Endothelial cell of umbilical vein (primary cell): ENCODE measurements at regions not wholly inside any gene's neighbourhood (a gene's known extent, or its start where the extent isn't known, plus 50 kb on each side); places are given as distances from the start of the nearest gene placed in this dataset.

Experiments
- MYC ChIP-seq: IDR thresholded peaks from one replicate; pipeline ENCODE4 v1.6.1; 2011; ENCODE audit warnings: mild to moderate bottlenecking, low read depth, low read length
- POLR2AphosphoS5 ChIP-seq: IDR thresholded peaks from 2 replicates; pipeline ENCODE4 v1.6.1; 2012; ENCODE audit warnings: low read depth, mild to moderate bottlenecking, control low read depth, low read length, moderate library complexity; ENCODE audit not compliant: insufficient read depth
- TF ChIP-seq, protein P1 (sequence below): IDR thresholded peaks from 2 replicates; pipeline ENCODE4 v1.6.1; 2011; ENCODE audit not compliant: insufficient read depth, insufficient read length

DNA sequence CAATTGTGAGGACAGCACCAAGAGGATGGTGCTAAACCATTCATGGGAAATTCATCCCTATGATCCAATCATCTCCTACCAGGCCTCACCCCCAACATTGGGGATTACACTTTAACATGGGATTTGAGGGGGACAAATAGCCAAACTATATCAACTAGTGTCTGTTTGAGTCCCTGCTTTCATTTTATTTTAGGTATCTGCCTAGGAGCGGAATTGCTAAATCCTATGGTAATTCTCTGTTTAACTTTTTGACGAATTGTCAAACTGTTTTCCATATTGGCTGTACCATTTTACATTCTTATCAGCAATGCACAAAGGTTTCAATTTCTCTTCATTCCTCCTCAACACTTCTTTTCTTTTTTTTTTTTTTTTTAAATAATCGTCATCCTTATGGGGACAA is 318.4 kb upstream of the NRP1 start:
- TF ChIP-seq POLR2AphosphoS5 (no peak), MYC (no peak)
- TF ChIP-seq, protein P1, sequence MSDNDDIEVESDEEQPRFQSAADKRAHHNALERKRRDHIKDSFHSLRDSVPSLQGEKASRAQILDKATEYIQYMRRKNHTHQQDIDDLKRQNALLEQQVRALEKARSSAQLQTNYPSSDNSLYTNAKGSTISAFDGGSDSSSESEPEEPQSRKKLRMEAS: no peak
